GM19099 (cell line): ENCODE measurements at regions not wholly inside any gene's neighbourhood (a gene's known extent, or its start where the extent isn't known, plus 50 kb on each side); places are given as distances from the start of the nearest gene placed in this dataset.

Experiments used
- POLR2A ChIP-seq: IDR thresholded peaks from 3 replicates; pipeline ENCODE4 v1.6.1; 2011; ENCODE audit warnings: low read depth; ENCODE audit not compliant: insufficient read length; ENCODE audit errors: extremely low read depth

DNA sequence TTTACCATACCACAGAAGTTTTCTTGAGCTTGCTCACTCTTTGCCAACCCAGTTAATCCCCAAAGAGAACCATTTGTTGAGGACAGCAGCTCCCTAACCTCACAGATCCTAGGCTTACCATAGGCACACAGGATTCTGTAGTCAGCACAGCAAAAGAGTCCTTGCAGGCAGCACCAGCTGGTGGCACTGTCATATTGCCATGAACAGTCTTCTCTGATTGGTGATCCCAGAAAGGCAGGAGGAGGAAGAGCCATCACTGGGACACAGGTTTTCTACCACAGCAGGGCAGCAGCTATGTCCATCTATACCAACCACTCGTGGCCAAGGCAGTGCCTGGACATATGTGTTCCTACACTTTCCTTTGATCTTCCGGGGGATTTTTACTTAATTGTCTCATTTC lies 297.1 kb upstream of the CD180 start:
- no peak for TF ChIP-seq POLR2A

DNA sequence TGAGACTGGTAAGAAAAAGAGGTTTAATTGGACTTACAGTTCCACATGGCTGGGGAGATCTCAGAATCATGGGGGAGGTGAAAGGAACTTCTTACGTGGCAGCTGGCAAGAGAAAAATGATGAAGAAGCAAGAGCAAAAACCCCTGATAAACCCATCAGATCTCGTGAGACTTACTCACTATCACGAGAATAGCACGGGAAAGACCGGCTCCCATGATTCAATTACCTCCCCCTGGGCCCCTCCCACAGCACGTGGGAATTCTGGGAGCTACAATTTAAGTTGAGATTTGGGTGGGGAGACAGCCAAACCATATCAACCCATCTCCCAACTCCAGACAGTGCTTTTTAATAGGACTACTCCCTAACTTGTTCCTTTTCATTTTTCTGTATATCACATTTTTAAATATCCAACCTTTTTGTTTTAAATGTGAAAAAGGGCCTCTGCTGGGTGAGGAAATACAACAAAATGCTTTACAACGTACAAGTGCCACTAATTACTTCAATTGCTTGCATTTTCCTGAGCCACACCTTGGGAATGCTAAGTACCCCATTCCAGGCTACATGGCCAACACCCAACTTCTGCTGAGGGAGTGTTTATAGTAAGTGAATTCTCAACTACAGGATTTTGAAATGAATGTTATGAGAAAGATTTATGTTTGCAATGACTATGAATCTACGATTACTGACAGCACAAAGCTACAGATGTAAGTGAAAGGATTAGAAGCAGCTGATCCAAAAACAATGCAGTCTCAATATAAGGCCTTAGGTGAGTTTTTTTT lies 294.1 kb upstream of the CD180 start:
- no peak for TF ChIP-seq POLR2A

- TF ChIP-seq POLR2A = no peak
Observed at GRCh38 chr5:67488885-67489284, 292.3 kb upstream of the CD180 start.

DNA sequence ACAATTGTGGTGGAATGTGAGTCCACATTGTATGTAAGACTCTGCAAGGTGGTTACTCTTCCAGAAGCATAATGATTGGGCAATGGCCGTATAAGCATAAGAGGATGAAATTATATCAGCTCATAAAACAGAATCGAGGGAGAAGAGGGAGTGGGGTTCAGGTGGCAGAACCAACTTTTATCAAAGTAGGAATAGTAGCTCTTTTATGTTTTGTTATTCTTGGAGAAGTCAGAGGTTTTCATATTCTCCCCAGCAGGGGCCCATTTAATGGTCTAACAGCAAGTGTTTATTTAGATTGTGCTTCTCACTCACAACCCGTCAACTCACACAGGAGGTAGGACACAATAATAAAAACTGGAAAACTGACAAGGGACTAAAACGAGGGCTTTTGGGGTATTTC lies 291.3 kb upstream of the CD180 start:
- TF ChIP-seq POLR2A = no peak

DNA sequence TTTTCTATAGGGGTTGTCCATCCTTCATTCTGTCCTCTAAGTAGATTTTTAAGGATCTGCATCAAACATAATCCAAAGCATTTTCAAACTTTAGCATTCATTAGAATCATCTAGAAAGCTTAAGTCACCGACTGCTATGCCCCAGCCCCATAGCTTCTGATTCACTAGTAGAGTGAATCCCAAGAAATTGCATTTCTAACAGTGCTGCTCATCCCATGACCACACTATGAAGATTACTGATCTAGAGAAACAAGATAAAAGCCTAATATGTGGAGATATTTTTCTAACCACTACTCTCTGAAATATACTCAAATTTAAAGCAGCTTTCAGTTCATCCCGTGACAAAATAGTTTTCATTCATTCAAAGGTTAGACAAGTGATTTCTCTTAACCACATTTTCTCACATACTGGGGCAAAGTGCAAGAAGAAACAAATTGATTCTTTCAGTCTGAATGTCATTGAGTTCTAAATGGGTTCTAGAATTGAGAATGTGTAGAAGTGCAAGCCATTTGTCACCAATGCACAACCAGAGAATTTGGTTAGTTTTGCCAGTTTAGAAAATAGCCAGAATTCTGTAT lies 286.9 kb upstream of the CD180 start:
- no peak for TF ChIP-seq POLR2A

DNA sequence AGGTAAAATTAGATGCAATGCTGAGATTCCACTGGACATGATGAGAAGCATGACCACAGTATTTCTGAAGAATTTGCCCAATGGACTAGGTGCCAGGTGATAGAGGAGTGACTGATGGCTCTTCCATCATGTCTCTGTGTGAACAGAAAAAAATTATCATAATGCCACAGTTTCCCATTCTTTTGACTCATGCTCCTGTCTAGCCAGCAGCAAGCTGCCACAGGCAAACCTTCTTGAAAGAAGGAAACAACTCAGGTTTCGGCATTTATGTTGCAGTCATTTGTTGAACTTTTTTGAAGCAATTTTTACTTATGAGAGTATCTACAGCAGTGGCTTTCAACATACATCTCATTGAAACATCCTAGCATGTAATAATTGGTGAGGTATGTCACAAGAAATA lies 284.8 kb upstream of the CD180 start:
- no peak for TF ChIP-seq POLR2A

DNA sequence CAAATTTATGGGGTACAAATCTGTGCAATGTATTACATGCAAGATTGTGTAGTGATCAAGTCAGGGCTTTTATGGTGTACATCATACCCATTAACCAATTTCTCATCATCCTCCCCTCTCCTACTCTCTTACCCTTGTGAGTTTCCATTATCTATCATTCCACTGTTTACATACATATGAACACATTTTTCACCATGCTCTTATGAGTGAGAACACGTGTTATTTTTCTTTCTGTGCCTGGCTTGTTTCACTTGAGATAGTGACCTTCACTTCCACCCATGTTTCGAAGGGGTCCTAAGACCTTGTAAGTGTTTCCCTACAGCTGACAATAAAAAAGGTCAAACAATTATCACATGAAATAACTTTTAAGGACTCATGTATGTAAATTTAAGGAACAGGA lies 281.7 kb upstream of the CD180 start:
- TF ChIP-seq POLR2A = no peak

- no peak for TF ChIP-seq POLR2A
Observed at GRCh38 chr5:67476995-67477394, 280.4 kb upstream of the CD180 start.

DNA sequence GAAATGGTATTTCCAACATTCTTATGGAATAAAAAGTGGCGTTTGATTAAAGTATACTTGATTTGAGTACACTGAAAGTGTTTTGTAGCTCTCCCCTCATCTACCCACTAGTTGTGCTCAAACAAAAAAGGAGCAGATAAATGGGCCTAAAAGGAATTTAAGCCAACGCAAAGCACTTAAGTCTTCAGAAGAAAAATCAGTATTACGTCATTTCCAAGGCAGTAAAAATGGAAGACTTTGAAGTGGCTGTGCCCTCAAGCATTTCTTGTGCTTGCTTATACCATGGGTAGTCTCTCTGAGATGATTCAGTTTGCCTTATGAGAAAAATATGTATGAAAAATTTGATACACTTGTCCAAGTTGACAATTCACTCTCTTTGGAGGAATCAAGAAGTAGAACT lies 279.9 kb upstream of the CD180 start:
- TF ChIP-seq POLR2A = no peak

GRCh38 chr5:67475489-67475888 lies 278.9 kb upstream of the CD180 start:
- no peak for TF ChIP-seq POLR2A

GRCh38 chr5:67474597-67475238 lies 278.1 kb upstream of the CD180 start:
- no peak for TF ChIP-seq POLR2A

GRCh38 chr5:67467110-67467509 lies 270.5 kb upstream of the CD180 start:
- TF ChIP-seq POLR2A = no peak

GRCh38 chr5:67465537-67466207 lies 269.1 kb upstream of the CD180 start:
- TF ChIP-seq POLR2A = no peak

DNA sequence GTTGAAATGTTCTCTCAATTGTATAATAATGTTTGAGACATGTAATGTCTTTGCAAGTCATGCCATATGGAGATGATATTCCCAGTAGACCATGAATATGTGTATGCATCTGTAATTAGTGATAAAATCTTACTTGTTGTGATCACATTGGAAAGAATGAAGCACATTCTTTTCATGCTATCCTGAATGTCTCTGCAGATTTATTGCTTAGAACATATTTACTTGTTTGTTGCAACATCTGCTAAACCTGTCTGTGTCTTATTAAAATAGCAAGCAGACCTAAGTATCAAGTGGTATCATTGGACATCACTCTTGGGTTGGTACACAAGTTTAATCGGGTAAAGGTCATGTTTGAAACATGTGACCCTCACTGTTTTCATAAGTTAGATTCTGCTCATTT lies 265.5 kb upstream of the CD180 start:
- no peak for TF ChIP-seq POLR2A

GRCh38 chr5:67459253-67459652 lies 262.7 kb upstream of the CD180 start:
- no peak for TF ChIP-seq POLR2A

GRCh38 chr5:67455970-67456369 lies 259.4 kb upstream of the CD180 start:
- TF ChIP-seq POLR2A = no peak
